ENCODE measurements at regions not wholly inside any gene's neighbourhood (a gene's known extent, or its start where the extent isn't known, plus 50 kb on each side); places are given as distances from the start of the nearest gene placed in this dataset.
"Not testable (repeated sequence)": the region's sequence is repeated elsewhere in the genome, so short reads cannot be mapped to it uniquely, and the experiment has no call there.

DNA sequence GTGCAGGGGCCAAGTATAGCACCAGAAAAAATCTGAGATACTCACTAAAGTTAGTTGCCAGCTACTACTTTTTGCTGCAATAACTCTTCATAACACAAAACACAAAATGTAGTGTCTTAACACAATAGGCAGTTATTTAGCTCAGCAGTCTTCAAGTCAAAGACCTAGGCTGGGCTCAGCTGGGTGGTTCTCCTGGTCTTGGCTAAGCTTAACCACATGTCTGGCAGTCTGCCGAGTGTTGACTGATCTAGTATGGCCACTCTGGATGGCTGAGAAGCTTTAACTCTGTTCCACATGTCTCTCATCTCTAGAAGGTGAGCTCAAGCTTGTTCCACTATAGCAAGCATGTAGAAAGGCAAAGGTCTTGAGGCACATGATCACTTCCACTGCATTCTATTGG lies 451.6 kb downstream of the SOX11 start:
- no peak for DNase-seq

DNA sequence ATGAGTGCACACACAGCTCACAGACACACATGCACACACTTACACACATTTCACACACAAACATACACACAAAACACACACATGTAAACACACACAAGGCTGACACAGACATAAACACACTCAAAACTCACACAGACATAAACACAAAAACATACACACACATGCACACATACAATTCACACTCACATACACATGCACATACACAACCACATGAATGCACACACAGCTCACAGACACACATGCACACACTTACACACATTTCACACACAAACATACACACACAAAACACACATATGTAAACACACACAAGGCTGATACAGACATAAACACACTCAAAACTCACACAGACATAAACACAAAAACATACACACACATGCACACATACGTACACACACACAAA lies 455.0 kb downstream of the SOX11 start:
- not testable (repeated sequence) for DNase-seq

DNA sequence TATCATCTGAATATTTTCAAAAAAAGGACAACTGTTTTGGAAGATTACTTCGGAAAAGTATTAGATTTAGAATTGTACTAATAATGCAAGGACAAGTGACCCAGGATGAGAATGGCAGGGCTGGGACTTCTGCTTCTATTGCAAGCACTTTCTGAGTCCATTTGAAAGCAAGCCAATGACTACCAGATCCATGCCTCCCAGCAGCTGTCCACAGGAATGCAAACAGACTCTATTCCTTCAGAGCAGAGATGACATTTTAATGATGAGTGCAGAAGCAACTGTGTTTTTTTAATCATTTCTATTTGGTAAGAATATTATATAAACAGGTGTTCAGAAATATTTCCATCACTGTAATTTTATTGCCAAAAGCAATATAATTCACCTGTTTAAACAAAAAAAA lies 456.7 kb downstream of the SOX11 start:
- DNase-seq: no peak

DNA sequence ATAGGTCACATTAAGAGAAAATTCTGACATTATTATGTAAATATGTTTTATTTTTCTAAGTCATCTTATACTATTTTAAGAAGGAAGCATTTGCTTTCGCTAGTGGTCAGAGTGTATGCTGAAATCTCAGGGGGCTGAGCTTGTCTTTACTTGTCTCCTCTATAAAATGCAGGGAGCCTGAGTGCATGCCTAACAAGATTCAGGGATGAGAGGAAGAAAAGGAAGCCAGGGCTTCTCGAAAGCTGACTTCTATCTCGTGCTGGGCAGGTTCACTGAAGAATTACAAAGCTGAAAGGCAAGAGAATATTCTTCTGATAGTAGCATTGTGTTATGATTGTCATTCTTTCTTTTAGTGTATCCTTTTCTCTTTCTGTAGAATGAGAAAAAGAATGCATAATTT lies 467.4 kb downstream of the SOX11 start:
- DNase-seq: no peak

DNA sequence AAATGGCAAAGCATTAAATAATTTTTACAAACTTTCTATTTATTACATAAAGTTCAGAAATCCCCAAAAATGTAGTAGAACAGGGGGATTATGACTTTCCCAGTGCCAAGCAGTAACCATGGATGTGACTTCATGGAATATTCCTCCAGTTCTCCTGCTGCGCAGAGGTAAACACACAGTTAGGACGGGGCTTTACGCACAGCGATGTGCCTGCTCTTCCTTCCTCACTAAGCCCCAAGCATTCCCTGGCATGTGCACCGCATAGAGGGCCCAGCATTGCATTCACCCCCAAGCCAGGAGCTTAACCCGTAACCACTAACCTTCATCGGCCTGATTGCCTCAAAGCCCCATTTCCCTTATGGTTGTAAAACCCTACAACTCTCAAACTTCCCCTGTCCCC lies 471.7 kb downstream of the SOX11 start:
- DNase-seq: no peak

DNA sequence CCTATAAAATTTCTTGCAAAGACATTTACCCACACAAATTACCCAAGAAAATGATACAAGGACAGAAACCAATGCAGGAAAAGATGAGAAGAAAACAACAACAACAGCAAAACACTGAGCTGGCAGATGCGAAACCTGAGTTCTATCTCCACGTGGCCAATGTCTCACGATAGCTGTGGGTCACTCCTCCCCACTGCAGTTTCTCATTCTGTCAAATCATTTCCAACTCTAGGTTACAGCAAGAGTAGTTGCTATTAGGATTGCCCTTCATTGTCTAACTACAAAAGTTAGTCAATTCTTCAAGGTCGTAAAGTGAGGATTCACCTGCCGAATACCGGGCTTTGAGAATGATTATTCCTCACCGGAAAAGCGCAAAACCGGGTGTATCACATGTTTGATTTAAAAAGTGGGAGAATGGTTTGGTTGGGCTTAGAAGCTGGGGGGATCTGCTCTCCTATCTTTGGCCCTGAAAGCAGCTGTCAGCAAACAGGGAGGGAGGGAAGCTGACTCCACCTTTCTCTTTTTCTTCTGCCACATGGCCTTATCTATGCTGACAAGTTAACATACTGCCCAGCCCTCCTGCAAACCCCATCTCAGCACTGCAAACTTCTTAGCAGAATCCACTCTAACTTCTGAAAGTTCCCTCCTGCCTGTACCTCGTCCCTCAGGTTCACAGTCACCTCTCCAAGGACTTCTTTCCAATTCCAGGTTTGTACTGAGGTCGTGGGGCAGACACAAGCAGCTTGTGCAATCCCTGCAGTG lies 473.0 kb downstream of the SOX11 start:
- no peak for DNase-seq

DNA sequence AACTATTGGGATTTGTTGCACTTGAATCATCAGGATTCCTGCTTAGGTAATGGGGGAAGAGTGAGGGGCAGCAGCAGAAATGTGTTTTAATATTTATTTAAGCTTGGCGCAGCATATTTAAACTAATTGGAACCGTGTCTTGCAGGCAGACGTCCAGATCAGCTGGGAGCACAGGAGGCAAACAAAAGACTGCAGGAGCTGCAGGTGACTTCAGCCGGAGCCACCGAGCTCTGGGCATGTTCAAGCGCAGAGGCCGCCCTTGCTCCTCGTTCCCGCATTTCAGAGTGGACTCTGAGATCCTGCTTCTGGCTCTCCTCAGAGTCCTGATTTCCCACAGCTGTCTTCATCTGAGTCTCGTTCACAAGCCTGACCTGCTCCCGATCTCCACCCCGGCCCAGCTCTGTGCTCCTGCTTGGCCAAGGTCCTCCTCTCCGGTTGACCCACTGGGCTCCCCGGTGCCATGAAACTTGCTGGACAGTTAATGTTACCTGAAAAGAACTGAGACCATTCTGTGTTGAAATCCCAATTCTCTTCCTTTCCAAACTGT lies 475.5 kb downstream of the SOX11 start:
- DNase-seq: no peak

DNA sequence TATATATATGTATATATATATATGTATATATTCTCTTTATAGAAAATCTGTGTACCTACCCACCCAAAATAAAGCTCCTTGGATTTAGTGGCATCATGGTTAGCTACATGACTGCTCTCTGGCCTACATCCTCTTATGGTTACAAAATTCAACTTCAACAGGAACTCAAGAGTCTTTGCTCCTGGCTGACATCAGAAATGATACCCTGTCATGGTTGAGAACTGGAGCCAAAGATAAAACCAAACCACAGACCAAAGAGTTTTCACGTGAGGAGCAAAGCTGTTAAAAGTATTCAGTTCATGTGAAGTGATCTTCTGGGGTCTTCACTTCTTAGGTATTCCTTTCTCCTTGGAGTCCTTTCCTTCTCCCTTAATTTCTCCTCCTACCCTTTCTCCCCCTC lies 476.3 kb downstream of the SOX11 start:
- DNase-seq: no peak

DNA sequence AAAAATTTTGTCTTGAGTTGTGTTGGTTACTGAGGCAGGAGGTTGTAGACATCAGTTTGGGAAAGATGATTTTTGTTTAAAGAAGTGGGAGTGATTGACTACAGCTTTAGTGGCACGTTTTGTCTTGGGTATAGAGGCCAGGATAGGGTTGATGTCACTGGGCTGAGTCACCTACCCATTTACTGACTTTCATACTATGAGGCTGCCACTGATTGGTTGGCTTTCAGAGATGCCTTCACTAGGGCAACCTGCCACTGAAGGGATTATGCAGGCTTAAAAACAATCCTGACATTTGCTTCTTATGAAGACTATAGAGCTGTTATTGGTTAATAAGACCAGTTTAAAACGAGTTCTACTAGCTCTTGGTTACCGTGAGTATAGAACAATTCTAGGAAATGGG lies 479.1 kb downstream of the SOX11 start:
- DNase-seq: no peak

DNA sequence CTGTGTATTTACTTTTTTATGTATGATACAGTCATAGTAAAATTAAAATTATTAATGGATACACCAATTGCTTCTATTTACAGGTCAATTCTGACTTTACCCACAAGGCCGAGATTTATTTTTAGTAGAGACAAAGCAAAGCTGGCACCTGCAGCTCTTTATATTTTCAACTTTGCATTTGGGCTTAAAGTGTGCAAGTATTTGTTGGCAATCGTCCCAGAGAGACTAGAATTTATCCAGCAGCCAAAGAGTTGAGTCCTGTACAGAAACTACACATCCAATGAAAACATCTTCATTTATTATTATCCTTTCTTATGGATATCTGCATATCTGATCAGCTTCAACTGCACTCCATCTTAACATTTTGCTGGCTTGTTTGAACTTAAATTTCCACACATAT lies 485.6 kb downstream of the SOX11 start:
- no peak for DNase-seq

DNA sequence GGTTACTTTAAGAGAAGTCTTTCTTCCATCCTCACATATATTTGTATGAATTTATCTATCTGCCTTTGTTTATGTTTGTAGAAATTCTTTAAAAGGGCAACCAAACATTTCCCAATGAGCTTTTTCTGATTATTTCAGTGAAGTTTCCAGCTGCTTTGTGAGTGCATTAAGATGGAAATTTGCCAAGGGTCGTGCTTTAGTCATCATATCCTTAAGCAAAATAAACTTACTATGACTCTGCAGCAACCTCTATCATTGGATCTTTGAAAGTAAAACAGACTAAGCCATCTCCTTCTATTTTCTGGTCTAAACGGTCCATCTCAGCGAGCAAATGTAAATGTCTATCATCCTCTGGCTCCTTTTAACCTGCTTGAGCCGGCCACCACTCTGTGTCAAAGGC lies 489.3 kb downstream of the SOX11 start:
- DNase-seq: no peak

DNA sequence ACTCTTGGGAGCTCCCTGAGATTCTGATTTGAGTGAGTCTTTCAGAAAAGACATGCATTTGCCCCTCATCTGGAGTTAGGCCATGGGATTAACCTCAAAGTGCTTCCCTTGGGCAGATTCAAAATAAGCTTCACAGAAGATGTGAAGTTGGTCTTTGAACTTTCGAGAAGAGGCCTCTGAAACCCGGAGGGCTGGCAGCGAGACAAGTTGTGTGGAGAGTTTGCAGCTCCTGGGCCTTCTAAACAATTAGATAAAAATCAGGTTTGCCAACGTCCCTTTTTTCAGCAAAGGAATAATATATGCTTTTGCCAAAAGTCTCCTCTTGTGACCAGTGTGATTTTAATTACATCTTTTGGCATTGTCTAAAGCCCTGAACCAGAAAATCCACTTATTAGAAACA lies 489.7 kb downstream of the SOX11 start:
- DNase-seq: no peak

DNA sequence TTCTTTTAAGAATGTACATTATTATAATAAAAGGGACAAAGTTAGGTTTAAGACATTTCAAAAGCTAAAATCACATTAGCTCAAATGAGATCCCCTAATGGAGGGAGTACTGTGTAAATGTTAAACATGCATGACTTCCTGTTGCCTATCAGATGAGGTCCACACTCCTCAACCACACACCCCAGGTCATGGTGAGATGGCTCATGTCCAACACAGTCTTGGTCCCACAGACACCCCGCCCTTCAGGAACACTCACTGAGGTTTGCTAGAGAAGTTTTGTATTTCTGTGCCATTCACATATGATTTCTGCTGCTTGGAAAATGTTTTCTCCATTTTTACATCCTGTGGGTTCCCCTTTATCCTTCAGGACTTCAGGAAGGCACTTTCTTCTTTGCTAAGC lies 491.0 kb downstream of the SOX11 start:
- DNase-seq: no peak

DNA sequence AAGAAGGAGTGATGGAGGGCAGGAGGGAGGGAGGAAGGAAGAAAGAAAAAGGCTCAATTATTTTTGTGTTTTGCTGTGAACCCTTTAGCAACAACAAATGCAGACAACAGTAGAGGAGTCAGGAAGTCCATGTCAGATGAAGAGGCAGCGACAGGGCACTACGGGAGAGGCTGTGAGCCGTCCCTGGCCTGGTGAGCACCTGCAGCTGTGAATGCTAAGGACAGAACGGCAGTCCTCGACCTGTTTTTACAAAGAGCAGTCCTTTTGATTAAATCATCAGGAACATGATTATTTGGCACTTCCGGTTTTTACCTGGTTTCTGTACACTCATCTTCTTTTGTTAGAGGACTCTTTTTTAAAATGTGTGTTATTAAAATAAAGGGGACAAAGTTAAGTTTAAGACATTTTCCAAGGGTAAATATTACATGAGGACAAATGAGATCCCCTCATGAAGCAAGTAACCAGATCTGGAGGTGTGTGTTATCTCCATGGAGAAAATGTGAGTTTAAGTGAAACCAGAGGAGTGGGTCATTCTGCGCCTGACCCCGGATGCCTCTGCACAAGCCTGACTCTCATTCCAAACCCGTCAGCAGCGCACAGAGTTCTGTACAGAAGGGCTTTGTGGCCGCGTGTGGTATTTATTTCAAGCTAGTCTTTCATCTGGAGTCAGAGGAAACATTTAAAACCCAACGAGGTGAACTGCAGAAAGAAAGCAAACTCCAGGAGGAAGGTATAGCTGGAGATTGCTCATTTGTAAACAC lies 492.5 kb downstream of the SOX11 start:
- DNase-seq: no peak

DNA sequence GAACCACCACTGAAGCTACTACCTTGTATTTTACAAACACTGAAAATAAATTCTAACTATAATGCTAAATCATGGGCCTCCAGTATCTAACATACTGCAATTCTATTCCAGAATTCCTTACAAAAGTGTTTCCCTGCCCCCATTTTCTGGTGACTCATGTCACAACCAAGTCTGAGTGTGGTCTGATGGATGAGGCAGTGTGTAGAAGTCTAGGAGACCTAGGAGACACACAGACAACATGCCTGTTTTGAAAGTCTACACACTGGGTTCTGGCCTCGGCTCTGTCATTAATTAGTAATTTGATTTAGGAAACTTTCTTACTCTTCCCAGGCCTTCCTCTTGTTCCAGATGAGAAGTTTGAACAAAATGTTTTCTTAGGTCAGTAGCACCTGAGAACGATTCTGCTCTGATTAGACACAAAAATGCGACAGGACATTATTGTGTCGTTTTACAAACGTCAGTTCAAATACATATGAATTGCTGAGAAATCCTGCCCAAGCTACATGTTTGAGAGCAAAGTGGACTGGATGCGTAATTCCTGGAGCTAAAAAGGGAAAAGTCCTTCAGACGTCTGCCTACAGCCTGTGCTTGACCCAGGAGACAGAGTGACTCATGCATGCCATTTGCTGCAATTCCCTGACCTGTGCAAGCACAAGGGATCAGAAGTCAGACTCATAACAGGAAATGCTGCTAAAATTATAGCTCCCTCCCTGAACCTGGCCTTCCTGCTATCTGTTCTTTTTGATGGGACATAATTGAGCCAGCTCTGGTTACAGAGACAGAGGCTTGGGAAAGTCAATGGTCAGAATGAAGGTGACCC lies 494.4 kb downstream of the SOX11 start:
- DNase-seq: no peak

DNA sequence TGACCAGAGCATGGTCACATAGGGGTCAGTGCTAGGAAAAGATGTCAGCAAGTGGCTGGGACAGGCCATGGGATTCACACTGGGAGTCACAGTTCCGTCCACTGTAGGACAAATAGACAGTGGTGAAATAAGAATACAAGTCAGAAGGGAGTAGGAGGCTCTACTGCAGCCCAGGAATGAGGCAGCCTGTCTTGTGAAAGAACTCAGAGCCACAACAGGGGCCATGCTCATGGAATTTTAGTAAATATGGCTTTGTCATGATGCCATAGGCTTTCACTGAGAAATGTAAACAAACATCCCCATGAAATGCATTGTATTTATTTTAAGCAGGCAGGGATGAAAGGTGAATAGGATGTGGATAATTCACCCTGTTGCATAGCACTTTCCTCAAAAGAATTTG lies 504.3 kb downstream of the SOX11 start:
- no peak for DNase-seq

DNA sequence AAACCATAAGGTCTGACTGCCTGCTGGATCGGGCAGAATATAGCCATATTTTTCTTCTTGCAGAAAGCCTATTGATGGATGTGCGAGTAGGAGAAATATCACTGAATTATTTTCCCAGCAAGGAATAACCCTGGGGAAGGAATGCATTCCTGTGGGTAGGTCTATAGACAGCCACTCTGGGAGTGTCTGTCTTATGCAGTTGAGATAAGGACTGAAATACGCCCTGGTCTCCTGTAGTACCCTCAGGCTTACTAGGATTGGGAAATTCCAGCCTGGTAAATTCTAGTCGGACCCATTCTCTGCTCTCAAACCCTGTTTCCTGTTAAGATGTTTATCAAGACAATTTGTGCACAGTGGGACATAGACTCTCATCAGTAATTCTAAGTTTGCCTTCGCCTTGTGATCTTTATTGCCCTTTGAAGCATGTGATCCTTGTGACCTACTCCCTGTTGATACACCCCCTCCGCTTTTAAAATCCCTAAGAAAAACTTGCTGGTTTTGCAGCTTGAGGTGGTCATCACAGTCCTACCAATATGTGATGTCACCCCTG lies 506.3 kb downstream of the SOX11 start:
- DNase-seq: not testable (repeated sequence)

DNA sequence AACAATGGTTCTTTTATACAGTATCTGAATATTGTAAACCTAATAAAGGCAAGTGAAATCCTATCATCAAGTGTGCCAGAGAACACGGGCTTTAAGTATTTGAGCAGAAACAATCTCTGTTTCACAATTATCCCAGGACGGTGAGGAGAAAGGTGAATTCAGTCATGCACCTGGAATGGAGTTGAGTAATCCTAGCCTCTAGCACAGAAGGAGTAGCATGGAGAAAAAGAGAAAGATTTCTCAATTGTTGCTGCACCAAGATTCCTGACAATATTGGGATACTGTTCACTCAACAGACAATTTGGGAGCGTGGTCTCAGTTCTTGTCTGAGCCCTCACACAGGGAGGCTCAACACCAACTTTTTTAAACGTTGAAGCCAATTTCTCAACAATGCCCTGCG lies 510.6 kb downstream of the SOX11 start:
- no peak for DNase-seq

DNA sequence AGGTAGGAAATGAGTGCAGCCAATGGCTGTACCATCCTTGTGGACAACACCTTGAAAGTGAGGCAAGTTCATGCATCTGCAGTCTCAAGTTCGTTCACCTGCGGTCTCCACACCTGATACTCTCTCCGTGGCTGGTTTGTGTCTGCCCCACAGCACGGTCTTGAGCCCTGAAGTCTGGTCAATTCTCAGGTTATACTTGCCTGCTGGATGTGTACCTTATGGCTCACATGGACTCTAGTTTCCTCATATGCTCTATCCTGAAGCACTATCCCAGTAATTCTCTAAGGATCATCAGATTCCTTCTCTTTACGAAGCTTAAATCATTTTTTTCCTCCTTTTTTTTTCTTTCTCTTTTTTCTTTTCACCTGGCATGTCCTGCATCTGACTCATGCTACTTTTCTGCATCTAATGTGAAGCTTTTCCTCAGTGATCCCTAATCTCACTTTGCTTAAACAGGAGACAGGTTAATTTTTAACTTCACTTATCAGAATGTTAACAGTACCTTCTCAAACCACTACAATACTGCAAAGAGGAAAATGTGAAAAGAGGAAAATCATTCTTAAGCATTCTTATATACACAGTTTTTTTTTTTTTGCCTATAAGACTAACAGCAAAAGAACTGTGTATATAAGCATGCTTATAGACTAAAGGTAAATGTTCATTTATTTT lies 511.2 kb downstream of the SOX11 start:
- DNase-seq: no peak

DNA sequence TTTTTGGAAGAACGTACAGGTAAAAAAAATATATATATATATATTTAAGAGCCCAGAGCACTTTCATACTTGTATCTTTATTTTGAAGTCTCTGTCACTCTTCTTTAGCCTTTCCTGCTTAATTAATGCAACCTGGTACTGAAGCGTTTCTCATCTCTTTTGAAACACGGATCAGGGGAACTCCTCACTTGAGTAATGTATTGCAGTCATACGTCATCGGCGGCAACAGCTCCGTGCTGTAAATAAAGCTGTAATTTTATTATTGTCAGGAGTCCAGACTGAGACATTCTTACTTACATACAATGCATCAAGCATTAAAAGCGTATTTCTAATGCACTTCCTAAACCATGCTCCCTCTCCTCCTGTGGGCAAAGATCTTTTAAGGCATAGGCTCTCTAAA lies 514.7 kb downstream of the SOX11 start:
- no peak for DNase-seq

DNA sequence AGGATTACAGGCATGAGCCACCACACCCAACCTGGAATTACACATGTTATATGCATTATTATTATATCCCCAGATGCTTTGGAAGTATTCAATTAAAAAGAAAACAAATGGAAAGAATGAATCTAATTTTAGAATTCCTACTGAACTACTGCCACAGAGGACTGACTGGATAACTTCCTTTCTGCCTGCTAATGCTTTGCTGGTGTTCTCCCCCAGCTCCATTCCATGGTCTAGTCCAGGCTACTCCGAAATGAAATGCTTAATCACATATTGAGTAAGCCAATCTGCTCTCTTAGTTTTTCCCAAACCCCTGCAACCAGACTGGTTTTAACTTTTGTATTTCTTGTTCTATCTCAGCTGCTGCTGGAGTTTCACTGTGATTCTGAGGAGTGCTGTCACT lies 519.1 kb downstream of the SOX11 start:
- DNase-seq: no peak

DNA sequence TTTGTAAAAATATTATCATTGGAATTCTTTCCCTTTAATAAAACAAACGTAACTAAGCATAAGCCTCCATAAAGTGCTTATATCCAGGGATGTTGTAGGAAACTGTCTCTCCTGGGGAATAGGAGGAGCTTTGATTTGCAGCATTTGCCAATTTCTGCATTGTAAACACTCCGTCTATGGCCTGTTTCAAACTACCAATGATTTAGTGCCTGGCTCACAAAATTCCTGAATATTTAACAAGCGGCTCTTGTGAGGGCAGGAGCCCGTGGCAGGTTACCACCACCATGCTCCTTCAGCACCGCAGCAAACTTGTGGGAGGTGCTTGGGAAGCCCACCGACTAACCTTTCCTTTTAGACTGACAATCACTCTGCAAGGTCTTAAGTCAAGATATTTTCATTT lies 520.3 kb downstream of the SOX11 start:
- no peak for DNase-seq

All from cerebellar nuclear complex (tissue), 1 donor.